GM03348 (cell line): ENCODE measurements at regions not wholly inside any gene's neighbourhood (a gene's known extent, or its start where the extent isn't known, plus 50 kb on each side); places are given as distances from the start of the nearest gene placed in this dataset.
A peak's percentile ranks its signal among the peaks of the same experiment; 100 is the strongest.
"Not testable (repeated sequence)": the region's sequence is repeated elsewhere in the genome, so short reads cannot be mapped to it uniquely, and the experiment has no call there.

ENCODE experiments used
- DNase-seq: peaks from one replicate; pipeline ENCODE4 v3.0.0; 2012; ENCODE audit warnings: low spot score

GRCh38 chr10:28859791-28860190, 182.5 kb downstream of the BAMBI start:
- no peak for DNase-seq

- DNase-seq: no peak
These were observed 184.9 kb downstream of the BAMBI start for GRCh38 chr10:28862219-28862618.

DNA sequence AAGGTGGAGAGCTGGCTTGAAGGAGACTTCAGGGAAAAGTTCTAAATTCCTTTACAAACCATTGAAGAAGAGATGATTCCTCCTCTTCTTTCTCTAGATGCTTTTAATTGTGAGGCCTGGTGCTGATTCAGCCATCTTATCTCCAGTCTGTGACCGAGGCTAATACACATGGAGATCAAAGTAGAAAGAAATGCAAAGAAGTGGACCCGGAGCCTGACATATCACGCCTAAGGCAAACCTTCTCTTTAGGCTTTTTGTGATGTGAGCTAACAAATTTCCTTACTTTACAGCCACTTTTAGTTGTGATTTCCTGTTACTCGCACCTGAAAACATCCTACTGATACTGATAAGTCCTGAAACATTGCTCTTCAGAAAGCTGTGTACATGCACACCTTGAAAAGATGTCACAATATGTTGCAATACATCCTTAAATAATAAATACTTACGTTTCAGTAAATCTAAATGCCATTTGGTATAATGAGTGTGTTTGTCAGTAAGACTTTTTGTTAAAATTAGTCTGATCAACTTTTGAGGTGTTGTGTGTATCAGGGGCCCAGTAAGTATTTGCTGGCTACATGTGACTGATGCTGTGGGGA, 192.4 kb downstream of the BAMBI start:
- no peak for DNase-seq

DNA sequence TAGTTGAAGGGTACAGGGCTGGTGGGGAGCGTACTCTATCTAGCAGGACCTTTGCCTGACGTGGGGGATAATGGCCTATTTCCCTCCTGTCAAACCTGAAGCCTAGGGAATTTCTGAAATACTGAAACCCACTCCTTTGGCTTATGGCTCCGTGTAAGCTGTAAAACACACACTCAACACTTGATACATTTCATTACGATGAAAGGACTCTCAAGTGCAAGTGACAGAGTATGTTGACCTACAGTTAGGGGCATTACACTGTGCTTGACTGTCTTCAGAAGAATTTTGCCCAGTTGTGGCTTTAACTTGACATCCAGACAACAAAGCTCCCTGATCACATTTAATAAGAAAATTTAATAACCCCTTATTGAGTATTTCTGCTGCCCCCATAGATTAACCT, 194.3 kb downstream of the BAMBI start:
- no peak for DNase-seq

GRCh38 chr10:28872587-28873165, 195.4 kb downstream of the BAMBI start:
- DNase-seq: no peak

- no peak for DNase-seq
These were observed 196.2 kb downstream of the BAMBI start for GRCh38 chr10:28873540-28873939.

DNA sequence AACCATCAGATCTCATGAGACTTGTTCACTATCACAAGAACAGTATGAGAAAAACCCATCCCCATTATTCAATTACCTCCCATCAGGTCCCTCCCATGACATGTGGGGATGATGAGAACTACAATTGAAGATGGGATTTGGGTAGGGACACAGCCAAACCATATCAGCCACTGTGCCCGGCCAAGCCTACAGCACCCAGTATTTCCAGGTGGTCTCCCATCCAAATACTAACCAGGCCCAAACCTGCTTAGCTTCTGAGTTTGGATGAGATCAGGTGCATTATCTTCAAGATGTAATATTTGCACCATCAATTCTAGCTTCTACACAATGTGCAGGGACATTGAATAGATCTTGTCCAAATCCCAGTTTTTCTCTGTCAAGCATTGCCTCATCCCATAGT, 196.9 kb downstream of the BAMBI start:
- no peak for DNase-seq

DNA sequence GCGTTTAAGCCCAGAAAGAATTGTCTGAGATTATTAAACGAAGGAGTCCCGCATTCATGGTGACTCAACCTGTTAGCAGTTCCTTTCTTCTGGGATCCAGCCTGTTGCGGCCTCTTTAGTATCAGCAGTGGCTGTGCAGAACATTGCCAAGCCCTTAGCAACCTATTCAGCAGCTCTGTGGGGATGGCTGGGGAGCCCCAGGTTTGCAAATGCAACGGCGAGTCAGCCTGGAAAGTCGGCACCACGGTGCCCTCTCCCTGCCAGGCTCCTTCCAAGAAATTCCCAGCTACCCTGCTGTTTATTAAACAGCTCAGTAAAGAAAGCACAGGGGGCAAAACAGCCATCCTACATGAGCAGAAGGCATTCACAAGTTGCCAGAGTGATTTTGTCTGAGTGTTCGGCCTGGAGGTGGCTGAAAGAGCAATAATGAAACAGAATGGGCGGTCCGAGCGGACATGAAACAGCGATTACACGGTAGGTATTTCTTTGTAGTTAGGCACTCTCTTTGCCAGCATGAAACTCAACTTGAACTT, 198.3 kb downstream of the BAMBI start:
- no peak for DNase-seq

GRCh38 chr10:28878236-28878970, 201.1 kb downstream of the BAMBI start:
- no peak for DNase-seq

- DNase-seq: no peak
These were observed 201.9 kb downstream of the BAMBI start for GRCh38 chr10:28879246-28879645.

- DNase-seq: peak; percentile 11
These were observed 202.8 kb downstream of the BAMBI start for GRCh38 chr10:28879875-28880682.

DNA sequence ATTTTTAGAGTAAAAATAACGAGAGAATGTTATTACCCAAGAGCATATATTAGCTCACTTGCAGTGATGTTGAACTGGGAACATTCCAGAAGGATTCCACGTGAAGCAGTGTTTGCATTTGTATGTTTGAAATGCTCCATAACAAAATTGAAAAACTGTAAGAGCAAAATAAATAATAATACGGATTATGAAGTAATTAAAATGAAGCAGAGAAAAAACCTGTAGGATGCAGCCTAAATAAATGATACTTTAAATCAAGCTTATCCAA, 203.3 kb downstream of the BAMBI start:
- no peak for DNase-seq

DNA sequence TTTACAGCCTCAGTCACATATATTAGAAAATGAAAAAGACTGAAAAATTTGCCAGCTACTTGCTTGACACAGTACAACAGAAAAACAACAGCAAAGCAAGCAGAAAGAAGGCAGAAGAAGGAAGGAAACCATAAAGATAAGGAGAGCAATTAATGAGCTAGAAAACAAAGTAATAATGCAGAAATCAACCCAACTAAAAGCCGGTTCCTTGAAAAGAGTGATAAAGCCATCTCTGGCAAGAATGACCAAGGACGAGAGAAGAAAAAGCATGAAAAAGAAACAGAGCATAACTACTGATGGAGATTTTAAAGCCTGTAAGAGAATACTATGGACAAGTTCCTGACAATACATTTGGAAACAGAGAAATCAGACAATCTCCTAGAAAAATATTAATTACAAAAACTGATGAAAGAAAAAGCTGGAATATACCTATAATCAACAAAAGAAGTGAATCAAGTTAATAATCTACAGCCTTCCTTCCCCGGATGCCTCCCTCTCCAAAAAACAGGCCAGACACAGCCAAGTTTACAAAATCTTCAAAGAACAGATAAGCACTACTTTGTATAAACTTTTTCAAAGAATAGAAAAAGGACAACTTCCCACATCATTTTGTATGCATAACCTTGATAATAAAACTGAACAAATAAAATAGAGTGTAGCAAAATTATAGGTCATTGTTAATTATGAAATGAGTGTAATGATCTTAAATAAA, 204.0 kb downstream of the BAMBI start:
- DNase-seq: no peak

GRCh38 chr10:28883741-28884423, 206.6 kb downstream of the BAMBI start:
- DNase-seq: no peak

- DNase-seq: no peak
These were observed 213.0 kb downstream of the BAMBI start for GRCh38 chr10:28890121-28890950.

DNA sequence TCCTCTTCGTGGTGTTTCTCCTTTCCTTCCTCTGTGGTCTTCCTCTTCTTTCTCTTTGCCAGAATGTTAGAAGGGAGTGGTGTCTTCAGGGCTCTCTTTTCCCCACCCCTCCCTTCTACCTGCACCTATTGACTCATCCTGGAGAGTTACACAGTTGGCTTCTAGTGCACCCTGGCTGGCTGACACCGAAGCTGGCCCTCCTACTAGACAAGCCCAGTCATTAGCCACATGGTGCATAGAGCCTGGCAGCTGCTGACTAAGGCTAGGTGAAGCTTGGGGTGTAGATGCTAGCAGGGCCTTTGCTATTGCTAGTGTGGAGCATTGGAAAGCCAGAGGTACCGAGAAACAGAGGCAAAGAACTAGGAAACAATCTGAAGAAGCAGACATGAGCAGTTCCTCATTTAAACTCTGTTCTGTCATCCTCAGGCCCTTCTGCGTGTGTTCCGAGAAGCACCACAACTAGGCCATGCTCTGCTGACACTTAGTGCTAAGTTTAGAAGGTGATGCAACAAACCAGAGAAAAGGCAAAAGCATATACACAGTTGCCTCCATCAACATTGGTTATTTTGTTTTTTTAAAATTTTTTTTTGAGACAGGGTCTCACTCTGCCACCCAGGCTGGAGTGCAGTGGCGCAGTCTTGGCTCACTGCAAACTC, 213.9 kb downstream of the BAMBI start:
- DNase-seq: no peak

DNA sequence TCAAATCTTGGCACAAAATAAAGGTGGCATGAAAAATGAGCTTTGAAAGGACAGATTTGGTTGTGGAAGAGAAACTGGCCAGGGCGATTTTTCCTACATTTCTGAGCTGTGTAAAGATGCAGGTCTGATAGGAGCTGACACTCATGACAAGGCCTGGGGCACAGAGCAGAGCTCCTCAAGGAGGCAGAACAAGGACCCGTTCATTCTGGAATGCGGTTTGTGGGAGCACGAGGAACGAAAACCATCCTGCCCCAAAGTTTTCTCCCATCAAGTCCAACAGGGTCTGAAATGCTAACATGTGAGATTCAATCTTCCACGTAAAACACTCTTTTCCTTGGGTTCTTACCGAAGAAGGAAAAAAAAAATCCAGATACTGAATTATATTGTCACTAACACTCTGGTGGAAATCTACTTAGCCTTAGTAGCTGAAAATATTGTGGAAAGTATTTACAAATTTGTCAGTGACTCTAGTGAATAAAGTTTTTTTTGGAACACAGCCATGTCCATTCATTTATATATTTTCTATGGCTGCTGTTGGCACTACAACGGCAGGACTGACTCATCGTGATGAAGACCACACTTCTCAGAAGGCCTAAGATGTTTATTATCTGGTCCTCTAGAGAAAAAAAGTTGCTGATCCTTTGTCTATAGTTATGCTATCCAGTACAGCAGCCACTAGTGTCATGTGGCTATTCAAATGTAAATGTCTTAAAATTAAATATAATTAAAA, 215.7 kb downstream of the BAMBI start:
- no peak for DNase-seq

DNA sequence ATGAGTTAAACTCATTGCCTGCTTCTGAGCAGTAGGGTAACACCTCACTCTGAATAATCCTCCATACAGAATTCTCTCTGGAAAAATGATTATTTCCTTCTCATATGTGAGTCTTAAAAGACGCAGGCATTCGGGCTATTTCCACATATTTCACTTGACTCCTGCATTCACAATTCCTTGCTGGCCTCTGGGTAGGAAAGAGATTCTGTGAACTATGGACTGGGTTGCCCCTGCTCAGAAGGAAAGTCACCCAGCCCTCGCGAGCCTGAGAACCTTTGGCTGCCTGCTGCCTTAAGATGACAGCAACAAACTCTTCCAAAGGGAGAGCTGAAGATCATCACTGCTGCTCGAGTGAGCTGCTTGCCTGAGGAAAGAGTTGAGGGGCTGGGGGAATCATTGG, 216.8 kb downstream of the BAMBI start:
- DNase-seq: no peak

GRCh38 chr10:28895671-28896070, 218.3 kb downstream of the BAMBI start:
- not testable (repeated sequence) for DNase-seq
